ENCODE measurements at regions not wholly inside any gene's neighbourhood (a gene's known extent, or its start where the extent isn't known, plus 50 kb on each side); places are given as distances from the start of the nearest gene placed in this dataset.

DNA sequence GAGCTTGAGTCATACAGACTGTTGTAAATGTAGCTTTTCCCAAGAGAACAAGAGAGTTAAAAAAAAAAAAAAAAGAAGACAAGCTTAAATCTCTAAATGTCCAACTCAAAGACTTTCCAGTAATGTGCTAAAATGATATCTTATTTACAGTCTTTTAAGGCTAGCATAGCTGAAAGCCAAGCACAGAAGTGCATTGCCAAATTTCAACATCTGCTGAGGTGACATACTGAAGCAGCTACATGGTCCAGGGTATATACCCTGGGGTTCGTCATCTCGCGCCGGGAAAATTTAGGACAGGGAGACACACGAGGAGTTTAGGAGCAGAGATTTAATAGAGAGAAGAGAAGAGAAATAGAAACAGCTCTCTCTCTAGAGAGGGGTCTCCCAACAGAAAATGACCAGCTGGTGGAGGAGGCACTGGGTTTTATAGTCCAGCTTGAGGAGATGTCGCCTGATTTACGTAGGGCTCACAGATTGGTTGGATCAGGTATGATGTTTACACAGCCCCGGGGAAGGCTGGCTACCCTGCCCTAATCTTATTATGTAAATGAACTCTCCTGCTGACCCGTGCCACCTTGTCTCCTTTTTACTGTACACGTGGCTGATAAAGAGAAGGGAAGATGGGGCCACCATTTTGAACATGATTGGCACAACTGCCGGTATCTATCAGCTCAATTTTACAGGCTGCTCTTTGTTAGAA, 172.7 kb downstream of the TRIM33 start:
- no peak overlapping the region for H3K27ac ChIP-seq

DNA sequence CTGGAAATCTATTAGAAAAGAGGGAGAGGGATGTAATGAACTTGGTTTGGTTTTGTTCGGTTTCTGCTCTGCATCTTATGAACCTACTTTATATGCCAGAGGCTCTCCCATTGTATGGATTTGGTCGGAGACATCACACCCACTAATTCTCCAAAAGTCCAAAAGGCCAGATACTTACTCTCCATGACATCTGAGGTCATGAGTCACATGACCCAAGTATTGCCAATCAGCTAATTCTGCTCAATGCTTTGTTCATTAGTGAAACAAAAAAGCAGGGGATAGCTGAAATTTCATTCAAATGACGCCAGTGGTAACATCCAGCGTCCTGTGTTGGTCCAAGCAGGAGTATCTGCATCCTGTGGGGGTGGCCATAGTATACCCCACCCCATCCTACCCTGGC, 173.6 kb downstream of the TRIM33 start:
- no peaks in the 10 kb centered on the region for H3K4me1 ChIP-seq
- no peak overlapping the region for H3K27ac ChIP-seq
- H3K27me3 ChIP-seq: no peaks in the 10 kb centered on the region
- no peak overlapping the region for H3K4me3 ChIP-seq
- intact Hi-C loops (cut with DNase I; ENCODE audit: low total_unique reads): no loop called here
- no peaks in the 10 kb centered on the region for H3K9me3 ChIP-seq
- TF ChIP-seq, protein P1, sequence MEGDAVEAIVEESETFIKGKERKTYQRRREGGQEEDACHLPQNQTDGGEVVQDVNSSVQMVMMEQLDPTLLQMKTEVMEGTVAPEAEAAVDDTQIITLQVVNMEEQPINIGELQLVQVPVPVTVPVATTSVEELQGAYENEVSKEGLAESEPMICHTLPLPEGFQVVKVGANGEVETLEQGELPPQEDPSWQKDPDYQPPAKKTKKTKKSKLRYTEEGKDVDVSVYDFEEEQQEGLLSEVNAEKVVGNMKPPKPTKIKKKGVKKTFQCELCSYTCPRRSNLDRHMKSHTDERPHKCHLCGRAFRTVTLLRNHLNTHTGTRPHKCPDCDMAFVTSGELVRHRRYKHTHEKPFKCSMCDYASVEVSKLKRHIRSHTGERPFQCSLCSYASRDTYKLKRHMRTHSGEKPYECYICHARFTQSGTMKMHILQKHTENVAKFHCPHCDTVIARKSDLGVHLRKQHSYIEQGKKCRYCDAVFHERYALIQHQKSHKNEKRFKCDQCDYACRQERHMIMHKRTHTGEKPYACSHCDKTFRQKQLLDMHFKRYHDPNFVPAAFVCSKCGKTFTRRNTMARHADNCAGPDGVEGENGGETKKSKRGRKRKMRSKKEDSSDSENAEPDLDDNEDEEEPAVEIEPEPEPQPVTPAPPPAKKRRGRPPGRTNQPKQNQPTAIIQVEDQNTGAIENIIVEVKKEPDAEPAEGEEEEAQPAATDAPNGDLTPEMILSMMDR (IDR thresholded peaks at IDR 0.05): no peak
- H3K36me3 ChIP-seq: no peaks in the 10 kb centered on the region
- no peak for DNase-seq

More for the DNA sequence above, 172.7 kb downstream of the TRIM33 start:
- Histone ChIP-seq H3K9me3 (no peaks in the 10 kb centered on the region), H3K4me3 (no peak overlapping the region), H3K36me3 (no peaks in the 10 kb centered on the region), H3K27me3 (no peaks in the 10 kb centered on the region), H3K4me1 (no peaks in the 10 kb centered on the region)
- DNase-seq: no peak
- TF ChIP-seq, protein P1 (IDR thresholded peaks at IDR 0.05): no peak
- intact Hi-C loops (cut with DNase I; ENCODE audit: low total_unique reads): no loop called here

GRCh38 chr1:114336360-114336759, 174.6 kb downstream of the TRIM33 start:
- intact Hi-C loops (cut with DNase I; ENCODE audit: low total_unique reads): no loop called here
- no peaks in the 10 kb centered on the region for H3K9me3 ChIP-seq
- no peak overlapping the region for H3K4me3 ChIP-seq
- no peak for DNase-seq
- no peaks in the 10 kb centered on the region for H3K36me3 ChIP-seq
- no peaks in the 10 kb centered on the region for H3K4me1 ChIP-seq
- TF ChIP-seq, protein P1 (IDR thresholded peaks at IDR 0.05): no peak
- H3K27me3 ChIP-seq: no peaks in the 10 kb centered on the region
- H3K27ac ChIP-seq: no peak overlapping the region

- no peaks in the 10 kb centered on the region for H3K27me3 ChIP-seq
- DNase-seq: no peak
- H3K9me3 ChIP-seq: no peaks in the 10 kb centered on the region
- intact Hi-C loops (cut with DNase I; ENCODE audit: low total_unique reads): no loop called here
- TF ChIP-seq, protein P1 (IDR thresholded peaks at IDR 0.05): no peak
- H3K4me1 ChIP-seq: no peaks in the 10 kb centered on the region
- H3K4me3 ChIP-seq: no peak overlapping the region
- no peak overlapping the region for H3K27ac ChIP-seq
- H3K36me3 ChIP-seq: no peaks in the 10 kb centered on the region
These were observed 175.7 kb downstream of the TRIM33 start for GRCh38 chr1:114335273-114335672.

DNA sequence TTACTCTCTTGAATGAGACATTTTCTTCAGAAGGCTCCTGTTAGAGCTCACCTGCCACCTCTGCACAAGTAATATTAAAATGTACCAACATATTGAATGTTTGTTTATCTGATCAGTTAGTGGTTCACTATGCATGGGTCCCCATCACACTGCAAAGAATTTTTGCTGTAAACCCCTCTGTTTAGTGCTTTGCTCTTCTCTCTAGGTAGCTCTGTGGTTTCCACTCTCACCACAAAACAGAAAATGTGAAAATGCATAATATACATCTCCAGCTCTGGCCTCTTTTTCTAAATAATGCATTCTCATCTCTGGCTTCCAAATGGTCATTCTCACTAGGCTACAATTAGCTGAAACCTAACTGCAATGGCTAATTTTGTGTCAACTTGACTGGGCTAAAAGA, 176.7 kb downstream of the TRIM33 start:
- H3K36me3 ChIP-seq: no peaks in the 10 kb centered on the region
- H3K27ac ChIP-seq: no peak overlapping the region
- H3K4me3 ChIP-seq: no peak overlapping the region
- H3K27me3 ChIP-seq: no peaks in the 10 kb centered on the region
- no peak for DNase-seq
- TF ChIP-seq, protein P1 (IDR thresholded peaks at IDR 0.05): no peak
- intact Hi-C loops (cut with DNase I; ENCODE audit: low total_unique reads): no loop called here
- no peaks in the 10 kb centered on the region for H3K9me3 ChIP-seq
- H3K4me1 ChIP-seq: no peaks in the 10 kb centered on the region

GRCh38 chr1:114333690-114334089, 177.3 kb downstream of the TRIM33 start:
- intact Hi-C loops (cut with DNase I; ENCODE audit: low total_unique reads): no loop called here
- H3K9me3 ChIP-seq: no peaks in the 10 kb centered on the region
- TF ChIP-seq, protein P1 (IDR thresholded peaks at IDR 0.05): no peak
- no peaks in the 10 kb centered on the region for H3K27me3 ChIP-seq
- H3K4me1 ChIP-seq: no peaks in the 10 kb centered on the region
- no peaks in the 10 kb centered on the region for H3K36me3 ChIP-seq
- no peak overlapping the region for H3K4me3 ChIP-seq
- no peak for DNase-seq
- H3K27ac ChIP-seq: no peak overlapping the region
